GM23338 (cell line): ENCODE measurements at regions not wholly inside any gene's neighbourhood (a gene's known extent, or its start where the extent isn't known, plus 50 kb on each side); places are given as distances from the start of the nearest gene placed in this dataset.
A peak's percentile ranks its signal among the peaks of the same experiment; 100 is the strongest.

ENCODE experiments used
- ATAC-seq: fragments of 200-7000 bp; cut with Tn5 transposase; 3 replicates; pipeline ENCODE4 v1.9.1; 2020
- DNase-seq: peaks from one replicate; pipeline ENCODE4 v3.0.0-alpha.2; 2015; ENCODE audit warnings: low spot score
- H2AFZ ChIP-seq: fragments of 200-600 bp; sonication (generic); 2 replicates; pipeline ENCODE4 v1.8.0; 2016; ENCODE audit warnings: antibody characterized with exemption, mild to moderate bottlenecking, moderate library complexity
- H3F3A ChIP-seq: fragments of 200-600 bp; sonication (generic); replicated peaks from 2 replicates; pipeline ENCODE4 v1.8.0; 2017; ENCODE audit warnings: antibody characterized with exemption, mixed run types, low read depth
- H3K27ac ChIP-seq: fragments of 200-600 bp; sonication (generic); 2 replicates; pipeline ENCODE4 v1.6.1; 2016; ENCODE audit warnings: low read depth
- H3K27me3 ChIP-seq: fragments of 200-600 bp; sonication (generic); 2 replicates; pipeline ENCODE4 v1.8.0; 2016; ENCODE audit warnings: mild to moderate bottlenecking, mixed run types, moderate library complexity; ENCODE audit not compliant: insufficient read depth
- H3K36me3 ChIP-seq: fragments of 200-600 bp; sonication (generic); 2 replicates; pipeline ENCODE4 v1.8.0; 2016; ENCODE audit warnings: mild to moderate bottlenecking; ENCODE audit not compliant: insufficient read depth
- H3K4me1 ChIP-seq: fragments of 200-600 bp; sonication (generic); 2 replicates; pipeline ENCODE4 v1.8.0; 2016; ENCODE audit warnings: mild to moderate bottlenecking, moderate library complexity; ENCODE audit not compliant: insufficient read depth
- H3K4me2 ChIP-seq: fragments of 200-600 bp; sonication (generic); 2 replicates; pipeline ENCODE4 v1.7.1; 2017; ENCODE audit warnings: mixed run types
- H3K4me3 ChIP-seq: fragments of 200-600 bp; sonication (generic); 2 replicates; pipeline ENCODE4 v1.6.1; 2016; ENCODE audit warnings: mixed run types
- H3K79me2 ChIP-seq: fragments of 200-600 bp; sonication (generic); replicated peaks from 2 replicates; pipeline ENCODE4 v1.8.0; 2017; ENCODE audit warnings: mild to moderate bottlenecking; ENCODE audit not compliant: insufficient read depth
- H3K9me2 ChIP-seq: fragments of 200-600 bp; sonication (generic); 2 replicates; pipeline ENCODE4 v1.8.0; 2017; ENCODE audit not compliant: insufficient read depth
- H4K20me1 ChIP-seq: fragments of 200-600 bp; sonication (generic); replicated peaks from 2 replicates; pipeline ENCODE4 v1.8.0; 2017; ENCODE audit warnings: mild to moderate bottlenecking; ENCODE audit not compliant: insufficient read depth
- H3K27ac Mint-ChIP-seq: 2 replicates; pipeline ENCODE4 v1.8.0; 2020; ENCODE audit warnings: inconsistent platforms, mild to moderate bottlenecking, moderate library complexity, mixed read lengths
- H3K27me3 Mint-ChIP-seq: 3 replicates; pipeline ENCODE4 v1.8.0; 2022; ENCODE audit warnings: low read depth, mild to moderate bottlenecking, moderate library complexity, mixed read lengths, inconsistent platforms; ENCODE audit not compliant: insufficient read depth, poor library complexity
- H3K36me3 Mint-ChIP-seq: 3 replicates; pipeline ENCODE4 v1.8.0; 2021; ENCODE audit warnings: low read depth, mild to moderate bottlenecking, inconsistent platforms, moderate library complexity, mixed read lengths
- H3K4me1 Mint-ChIP-seq: 3 replicates; pipeline ENCODE4 v1.8.0; 2020; ENCODE audit warnings: mild to moderate bottlenecking, inconsistent platforms, mixed read lengths
- H3K4me3 Mint-ChIP-seq: 3 replicates; pipeline ENCODE4 v1.8.0; 2021; ENCODE audit warnings: moderate library complexity, mild to moderate bottlenecking, inconsistent platforms, mixed read lengths
- H3K9me3 Mint-ChIP-seq: 3 replicates; pipeline ENCODE4 v1.8.0; 2020; ENCODE audit warnings: moderate library complexity, mild to moderate bottlenecking, inconsistent platforms, mixed read lengths
- CREB1 ChIP-seq: fragments of 250-450 bp; sonication (Bioruptor Pico); IDR thresholded peaks from 2 replicates; pipeline ENCODE4 v1.5.0; 2020; ENCODE audit warnings: low read depth, mild to moderate bottlenecking, moderate library complexity
- ETS1 ChIP-seq: IDR thresholded peaks from 2 replicates; pipeline ENCODE4 v1.6.1; 2016; ENCODE audit warnings: antibody characterized with exemption
- EZH2 ChIP-seq: fragments of 200-600 bp; sonication (generic); IDR thresholded peaks from one replicate; pipeline ENCODE4 v1.8.0; 2017; ENCODE audit warnings: antibody characterized with exemption, mild to moderate bottlenecking, low read depth; ENCODE audit not compliant: unreplicated experiment
- EZH2phosphoT487 ChIP-seq: fragments of 200-600 bp; sonication (generic); IDR thresholded peaks from one replicate; pipeline ENCODE4 v1.8.1; 2018; ENCODE audit warnings: antibody characterized with exemption; ENCODE audit not compliant: unreplicated experiment
- JUNB ChIP-seq: IDR thresholded peaks from one replicate; pipeline ENCODE4 v1.6.1; 2016; ENCODE audit warnings: antibody characterized with exemption; ENCODE audit not compliant: unreplicated experiment
- NANOG ChIP-seq: IDR thresholded peaks from 2 replicates; pipeline ENCODE4 v1.6.1; 2016; ENCODE audit warnings: antibody characterized with exemption, borderline replicate concordance
- REST ChIP-seq: IDR thresholded peaks from one replicate; pipeline ENCODE4 v1.6.1; 2018; ENCODE audit warnings: antibody characterized with exemption; ENCODE audit not compliant: unreplicated experiment
- STAT1 ChIP-seq: IDR thresholded peaks from one replicate; pipeline ENCODE4 v1.6.1; 2016; ENCODE audit warnings: antibody characterized with exemption; ENCODE audit not compliant: unreplicated experiment
- ZNF114 ChIP-seq: fragments of 250-450 bp; sonication (Bioruptor Pico); IDR thresholded peaks from 2 replicates; pipeline ENCODE4 v1.5.0; 2020; ENCODE audit warnings: mild to moderate bottlenecking, moderate library complexity
- TF ChIP-seq, protein P1 (sequence below): fragments of 250-450 bp; sonication (Bioruptor Pico); IDR thresholded peaks from 2 replicates; pipeline ENCODE4 v1.5.0; 2020; ENCODE audit warnings: mild to moderate bottlenecking, moderate library complexity

- ATAC-seq: peak; percentile 59; the same call in 2 of the 3 replicates
- Histone ChIP-seq H3K79me2 (peaks cover 32% of the 10 kb centered on the region), H3K36me3 (no peaks in the 10 kb centered on the region), H4K20me1 (peaks cover 20% of the 10 kb centered on the region), H3K9me2 (no peaks in the 10 kb centered on the region), H3K4me1 (peaks cover 24% of the 10 kb centered on the region), H3K27me3 (no peaks in the 10 kb centered on the region), H2AFZ (no peak overlapping the region), H3F3A (no peaks in the 10 kb centered on the region), H3K4me3 (no peak overlapping the region), H3K27ac (no peak overlapping the region), H3K4me2 (no peak overlapping the region)
- Mint-ChIP-seq H3K4me1 (peaks cover 29% of the 10 kb centered on the region), H3K27ac (no peak overlapping the region), H3K9me3 (no peaks in the 10 kb centered on the region), H3K4me3 (no peak overlapping the region), H3K36me3 (no peaks in the 10 kb centered on the region), H3K27me3 (no peaks in the 10 kb centered on the region)
- peak; percentile 35 for DNase-seq
- no peak for TF ChIP-seq STAT1
- no peak for TF ChIP-seq NANOG
- TF ChIP-seq JUNB: no peak
Measured at GRCh38 chr6:3999800-4000661, 78.9 kb downstream of the FAM217A start.

- H3K4me1 ChIP-seq: peaks cover 8% of the 10 kb centered on the region; the same call in 1 of the 2 replicates
- Mint-ChIP-seq H3K27ac (no peak overlapping the region), H3K9me3 (no peaks in the 10 kb centered on the region), H3K4me3 (no peak overlapping the region), H3K4me1 (peaks cover 10% of the 10 kb centered on the region; the same call in 1 of the 3 replicates), H3K27me3 (no peaks in the 10 kb centered on the region), H3K36me3 (no peaks in the 10 kb centered on the region)
- H3F3A ChIP-seq: no peaks in the 10 kb centered on the region
- H3K4me2 ChIP-seq: no peak overlapping the region
- H3K27ac ChIP-seq: no peak overlapping the region
- no peaks in the 10 kb centered on the region for H3K36me3 ChIP-seq
- ATAC-seq (no peak), DNase-seq (no peak)
- H3K4me3 ChIP-seq: no peak overlapping the region
- H4K20me1 ChIP-seq: peaks cover 16% of the 10 kb centered on the region
- H2AFZ ChIP-seq: no peak overlapping the region
- H3K9me2 ChIP-seq: no peaks in the 10 kb centered on the region
- H3K27me3 ChIP-seq: no peaks in the 10 kb centered on the region
- H3K79me2 ChIP-seq: peaks cover 47% of the 10 kb centered on the region
- TF ChIP-seq STAT1 (no peak), ETS1 (no peak), NANOG (no peak), ZNF114 (CRISPR knock-in tag) (no peak), CREB1 (CRISPR knock-in tag) (no peak), REST (no peak), EZH2phosphoT487 (no peak), EZH2 (no peak)
- TF ChIP-seq, protein P1, sequence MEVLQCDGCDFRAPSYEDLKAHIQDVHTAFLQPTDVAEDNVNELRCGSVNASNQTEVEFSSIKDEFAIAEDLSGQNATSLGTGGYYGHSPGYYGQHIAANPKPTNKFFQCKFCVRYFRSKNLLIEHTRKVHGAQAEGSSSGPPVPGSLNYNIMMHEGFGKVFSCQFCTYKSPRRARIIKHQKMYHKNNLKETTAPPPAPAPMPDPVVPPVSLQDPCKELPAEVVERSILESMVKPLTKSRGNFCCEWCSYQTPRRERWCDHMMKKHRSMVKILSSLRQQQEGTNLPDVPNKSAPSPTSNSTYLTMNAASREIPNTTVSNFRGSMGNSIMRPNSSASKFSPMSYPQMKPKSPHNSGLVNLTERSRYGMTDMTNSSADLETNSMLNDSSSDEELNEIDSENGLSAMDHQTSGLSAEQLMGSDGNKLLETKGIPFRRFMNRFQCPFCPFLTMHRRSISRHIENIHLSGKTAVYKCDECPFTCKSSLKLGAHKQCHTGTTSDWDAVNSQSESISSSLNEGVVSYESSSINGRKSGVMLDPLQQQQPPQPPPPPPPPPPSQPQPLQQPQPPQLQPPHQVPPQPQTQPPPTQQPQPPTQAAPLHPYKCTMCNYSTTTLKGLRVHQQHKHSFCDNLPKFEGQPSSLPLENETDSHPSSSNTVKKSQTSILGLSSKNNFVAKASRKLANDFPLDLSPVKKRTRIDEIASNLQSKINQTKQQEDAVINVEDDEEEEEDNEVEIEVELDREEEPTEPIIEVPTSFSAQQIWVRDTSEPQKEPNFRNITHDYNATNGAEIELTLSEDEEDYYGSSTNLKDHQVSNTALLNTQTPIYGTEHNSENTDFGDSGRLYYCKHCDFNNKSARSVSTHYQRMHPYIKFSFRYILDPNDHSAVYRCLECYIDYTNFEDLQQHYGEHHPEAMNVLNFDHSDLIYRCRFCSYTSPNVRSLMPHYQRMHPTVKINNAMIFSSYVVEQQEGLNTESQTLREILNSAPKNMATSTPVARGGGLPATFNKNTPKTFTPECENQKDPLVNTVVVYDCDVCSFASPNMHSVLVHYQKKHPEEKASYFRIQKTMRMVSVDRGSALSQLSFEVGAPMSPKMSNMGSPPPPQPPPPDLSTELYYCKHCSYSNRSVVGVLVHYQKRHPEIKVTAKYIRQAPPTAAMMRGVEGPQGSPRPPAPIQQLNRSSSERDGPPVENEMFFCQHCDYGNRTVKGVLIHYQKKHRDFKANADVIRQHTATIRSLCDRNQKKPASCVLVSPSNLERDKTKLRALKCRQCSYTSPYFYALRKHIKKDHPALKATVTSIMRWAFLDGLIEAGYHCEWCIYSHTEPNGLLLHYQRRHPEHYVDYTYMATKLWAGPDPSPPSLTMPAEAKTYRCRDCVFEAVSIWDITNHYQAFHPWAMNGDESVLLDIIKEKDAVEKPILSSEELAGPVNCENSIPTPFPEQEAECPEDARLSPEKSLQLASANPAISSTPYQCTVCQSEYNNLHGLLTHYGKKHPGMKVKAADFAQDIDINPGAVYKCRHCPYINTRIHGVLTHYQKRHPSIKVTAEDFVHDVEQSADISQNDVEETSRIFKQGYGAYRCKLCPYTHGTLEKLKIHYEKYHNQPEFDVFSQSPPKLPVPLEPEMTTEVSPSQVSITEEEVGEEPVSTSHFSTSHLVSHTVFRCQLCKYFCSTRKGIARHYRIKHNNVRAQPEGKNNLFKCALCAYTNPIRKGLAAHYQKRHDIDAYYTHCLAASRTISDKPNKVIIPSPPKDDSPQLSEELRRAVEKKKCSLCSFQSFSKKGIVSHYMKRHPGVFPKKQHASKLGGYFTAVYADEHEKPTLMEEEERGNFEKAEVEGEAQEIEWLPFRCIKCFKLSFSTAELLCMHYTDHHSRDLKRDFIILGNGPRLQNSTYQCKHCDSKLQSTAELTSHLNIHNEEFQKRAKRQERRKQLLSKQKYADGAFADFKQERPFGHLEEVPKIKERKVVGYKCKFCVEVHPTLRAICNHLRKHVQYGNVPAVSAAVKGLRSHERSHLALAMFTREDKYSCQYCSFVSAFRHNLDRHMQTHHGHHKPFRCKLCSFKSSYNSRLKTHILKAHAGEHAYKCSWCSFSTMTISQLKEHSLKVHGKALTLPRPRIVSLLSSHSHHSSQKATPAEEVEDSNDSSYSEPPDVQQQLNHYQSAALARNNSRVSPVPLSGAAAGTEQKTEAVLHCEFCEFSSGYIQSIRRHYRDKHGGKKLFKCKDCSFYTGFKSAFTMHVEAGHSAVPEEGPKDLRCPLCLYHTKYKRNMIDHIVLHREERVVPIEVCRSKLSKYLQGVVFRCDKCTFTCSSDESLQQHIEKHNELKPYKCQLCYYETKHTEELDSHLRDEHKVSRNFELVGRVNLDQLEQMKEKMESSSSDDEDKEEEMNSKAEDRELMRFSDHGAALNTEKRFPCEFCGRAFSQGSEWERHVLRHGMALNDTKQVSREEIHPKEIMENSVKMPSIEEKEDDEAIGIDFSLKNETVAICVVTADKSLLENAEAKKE (CRISPR knock-in tag): no peak
Measured at GRCh38 chr6:4004249-4004648, 74.7 kb downstream of the FAM217A start.
